HEK293 (cell line): ENCODE measurements at regions not wholly inside any gene's neighbourhood (a gene's known extent, or its start where the extent isn't known, plus 50 kb on each side); places are given as distances from the start of the nearest gene placed in this dataset.

Experiments used
- CTCF ChIA-PET: fragments of 350-600 bp; formaldehyde crosslinking; extraction: SDS; loops from one replicate; lab custom pipeline; 2021; ENCODE audit warnings: antibody characterized with exemption; lab: Yijun Ruan, JAX
- POLR2A ChIA-PET: fragments of 300-600 bp; formaldehyde crosslinking; extraction: SDS; loops from one replicate; lab custom pipeline; 2020; ENCODE audit warnings: antibody characterized with exemption, inconsistent platforms; lab: Yijun Ruan, JAX
- H3K27ac ChIP-seq: fragments of 200-500 bp; sonication (Bioruptor generic); 2 replicates; pipeline ENCODE4 v1.5.1; 2014; ENCODE audit warnings: low read depth, low read length, control low read depth, inconsistent platforms; ENCODE audit errors: extremely low read depth
- H3K36me3 ChIP-seq, 2 experiments: fragments of 200-500 bp in 1 of 2; sonication (Bioruptor generic) in 1 of 2; 1 replicate in 1 of 2; 2 replicates in 1 of 2; pipeline ENCODE4 v1.5.1; 2014 to 2017; ENCODE audit warnings: inconsistent platforms in 2 of 2, low read length in 2 of 2; ENCODE audit not compliant: control insufficient read depth in 2 of 2, insufficient read depth in 1 of 2
- H3K4me1 ChIP-seq: fragments of 200-500 bp; sonication (Bioruptor generic); 2 replicates; pipeline ENCODE4 v1.5.1; 2014; ENCODE audit warnings: mild to moderate bottlenecking, low read length, inconsistent platforms; ENCODE audit not compliant: control insufficient read depth, insufficient read depth
- H3K4me3 ChIP-seq: 2 replicates; pipeline ENCODE4 v1.5.1; 2011; ENCODE audit warnings: low read depth, mild to moderate bottlenecking, control low read depth, low read length, moderate library complexity
- H3K9me3 ChIP-seq: fragments of 200-500 bp; sonication (Bioruptor generic); 2 replicates; pipeline ENCODE4 v1.5.1; 2014; ENCODE audit warnings: low read depth, low read length, inconsistent platforms; ENCODE audit not compliant: control insufficient read depth, insufficient read depth
- PBX3 ChIP-seq: sonication (generic); formaldehyde crosslinking; IDR thresholded peaks from 2 replicates; pipeline ENCODE4 v1.8.1; 2022; ENCODE audit warnings: mild to moderate bottlenecking, moderate library complexity, missing genetic modification reagents
- REST ChIP-seq: fragments of 450-650 bp; formaldehyde crosslinking; IDR thresholded peaks from 2 replicates; pipeline ENCODE4 v1.5.1; 2016; ENCODE audit warnings: missing biosample characterization, missing genetic modification characterization
- TSHZ1 ChIP-seq: fragments of 450-650 bp; formaldehyde crosslinking; IDR thresholded peaks from 2 replicates; pipeline ENCODE4 v1.5.1; 2016; ENCODE audit warnings: missing biosample characterization, missing genetic modification characterization, borderline replicate concordance
- YY2 ChIP-seq: fragments of 450-650 bp; formaldehyde crosslinking; IDR thresholded peaks from 2 replicates; pipeline ENCODE4 v1.5.1; 2016; ENCODE audit warnings: missing biosample characterization, missing genetic modification characterization
- ZBTB20 ChIP-seq: fragments of 450-650 bp; formaldehyde crosslinking; IDR thresholded peaks from 2 replicates; pipeline ENCODE4 v1.5.1; 2016; ENCODE audit warnings: missing biosample characterization, missing genetic modification characterization
- ZFP41 ChIP-seq: fragments of 450-650 bp; formaldehyde crosslinking; IDR thresholded peaks from 2 replicates; pipeline ENCODE4 v1.5.1; 2016; ENCODE audit warnings: missing biosample characterization, missing genetic modification characterization, borderline replicate concordance
- ZNF211 ChIP-seq: fragments of 450-650 bp; formaldehyde crosslinking; IDR thresholded peaks from 2 replicates; pipeline ENCODE4 v1.5.1; 2016; ENCODE audit warnings: low read depth, missing biosample characterization, missing genetic modification characterization
- ZNF266 ChIP-seq: fragments of 450-650 bp; formaldehyde crosslinking; IDR thresholded peaks from 2 replicates; pipeline ENCODE4 v1.5.1; 2016; ENCODE audit warnings: missing biosample characterization, missing genetic modification characterization, low read depth
- ZNF350 ChIP-seq: fragments of 450-650 bp; formaldehyde crosslinking; IDR thresholded peaks from 2 replicates; pipeline ENCODE4 v1.5.0; 2017; ENCODE audit warnings: missing biosample characterization, mild to moderate bottlenecking, missing genetic modification characterization
- ZNF37A ChIP-seq: fragments of 450-650 bp; IDR thresholded peaks from 2 replicates; pipeline ENCODE4 v1.5.1; 2018; ENCODE audit warnings: missing biosample characterization, missing genetic modification characterization
- ZNF391 ChIP-seq: fragments of 450-650 bp; formaldehyde crosslinking; IDR thresholded peaks from 2 replicates; pipeline ENCODE4 v1.5.1; 2016; ENCODE audit warnings: low read depth, missing biosample characterization, missing genetic modification characterization, borderline replicate concordance
- ZNF394 ChIP-seq: fragments of 450-650 bp; formaldehyde crosslinking; IDR thresholded peaks from 2 replicates; pipeline ENCODE4 v1.5.1; 2016; ENCODE audit warnings: missing biosample characterization, missing genetic modification characterization, mild to moderate bottlenecking, moderate library complexity, borderline replicate concordance
- ZNF596 ChIP-seq: fragments of 450-650 bp; IDR thresholded peaks from 2 replicates; pipeline ENCODE4 v1.5.0; 2018; ENCODE audit warnings: missing biosample characterization, mild to moderate bottlenecking, missing genetic modification characterization, moderate library complexity
- ZNF624 ChIP-seq: fragments of 450-650 bp; formaldehyde crosslinking; IDR thresholded peaks from 2 replicates; pipeline ENCODE4 v1.5.1; 2017; ENCODE audit warnings: missing biosample characterization, missing genetic modification characterization
- ZNF76 ChIP-seq: fragments of 450-650 bp; formaldehyde crosslinking; IDR thresholded peaks from 2 replicates; pipeline ENCODE4; 2016; ENCODE audit warnings: low read depth, missing biosample characterization, missing genetic modification characterization, borderline replicate concordance
- ZSCAN5A ChIP-seq: fragments of 450-650 bp; formaldehyde crosslinking; IDR thresholded peaks from 2 replicates; pipeline ENCODE4 v1.5.1; 2016; ENCODE audit warnings: missing biosample characterization, missing genetic modification characterization
- TF ChIP-seq, protein P1 (sequence below): fragments of 450-650 bp; formaldehyde crosslinking; IDR thresholded peaks from 2 replicates; pipeline ENCODE4 v1.5.1; 2016; ENCODE audit warnings: missing biosample characterization, missing genetic modification characterization
- TF ChIP-seq, protein P2 (sequence below): fragments of 450-650 bp; formaldehyde crosslinking; conservative IDR thresholded peaks from 2 replicates; pipeline ENCODE4 v1.5.1; 2016; ENCODE audit warnings: low read depth, missing biosample characterization, missing genetic modification characterization

DNA sequence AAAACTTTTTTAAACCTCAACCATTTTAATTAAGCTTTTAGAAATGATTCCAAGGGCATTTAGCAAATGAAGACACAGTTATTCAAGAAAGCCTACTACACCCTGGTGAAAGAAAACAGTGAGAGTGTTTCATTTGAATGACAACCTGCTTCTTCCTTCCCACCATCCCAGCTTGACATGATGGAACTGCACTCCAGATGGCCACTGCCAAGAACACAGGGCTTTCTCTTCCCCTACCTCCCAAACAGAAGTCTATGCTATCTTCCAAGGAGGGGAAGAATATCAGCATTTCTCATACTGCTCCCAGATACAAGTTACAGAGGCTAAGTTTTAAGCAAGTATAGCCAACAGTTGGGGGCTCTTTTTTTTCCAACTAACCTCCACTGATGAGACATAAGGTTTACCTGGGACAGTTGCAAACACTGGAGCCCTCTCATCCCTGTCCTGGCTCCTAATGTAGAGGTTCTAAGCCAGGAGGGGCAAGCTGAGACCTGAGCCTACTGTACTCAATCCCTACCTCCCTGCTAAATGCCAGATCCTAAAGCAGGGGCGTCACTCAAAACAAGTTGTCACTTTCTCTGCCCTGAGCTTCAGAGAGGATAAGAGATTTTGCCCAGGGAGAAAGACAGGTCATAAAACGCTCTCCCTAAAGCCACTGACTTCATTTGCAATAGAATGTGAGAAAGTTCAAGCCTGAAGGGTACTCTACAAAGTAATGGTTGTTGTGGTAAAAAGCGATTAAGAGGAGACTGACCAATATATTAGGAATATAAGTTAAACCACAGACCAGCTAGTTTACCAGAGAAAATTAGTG, 88.5 kb upstream of the SLC27A6 start:
- CTCF ChIA-PET: interaction anchor here (0.6 kb wide), 1 partner anchor 49 kb away, joined by 3 read pairs; no protein-coding TSS in a partner anchor
- H3K36me3 ChIP-seq: no peaks in the 10 kb centered on the region

More for the DNA sequence above, 88.5 kb upstream of the SLC27A6 start:
- no peaks in the 10 kb centered on the region for H3K4me1 ChIP-seq
- no peak overlapping the region for H3K27ac ChIP-seq
- TF ChIP-seq TSHZ1 (tag by site-specific recombination) (no peak), YY2 (tag by site-specific recombination) (no peak), ZBTB20 (tag by site-specific recombination) (no peak), PBX3 (CRISPR knock-in tag) (no peak), ZNF76 (no peak), ZNF266 (tag by site-specific recombination) (no peak), ZFP41 (tag by site-specific recombination) (no peak), REST (tag by site-specific recombination) (no peak), ZNF624 (tag by site-specific recombination) (no peak), ZNF596 (no peak), ZNF211 (no peak), ZSCAN5A (tag by site-specific recombination) (no peak), ZNF394 (no peak), ZNF391 (tag by site-specific recombination) (no peak), ZNF37A (no peak), ZNF350 (tag by site-specific recombination) (no peak)
- TF ChIP-seq, protein P1, sequence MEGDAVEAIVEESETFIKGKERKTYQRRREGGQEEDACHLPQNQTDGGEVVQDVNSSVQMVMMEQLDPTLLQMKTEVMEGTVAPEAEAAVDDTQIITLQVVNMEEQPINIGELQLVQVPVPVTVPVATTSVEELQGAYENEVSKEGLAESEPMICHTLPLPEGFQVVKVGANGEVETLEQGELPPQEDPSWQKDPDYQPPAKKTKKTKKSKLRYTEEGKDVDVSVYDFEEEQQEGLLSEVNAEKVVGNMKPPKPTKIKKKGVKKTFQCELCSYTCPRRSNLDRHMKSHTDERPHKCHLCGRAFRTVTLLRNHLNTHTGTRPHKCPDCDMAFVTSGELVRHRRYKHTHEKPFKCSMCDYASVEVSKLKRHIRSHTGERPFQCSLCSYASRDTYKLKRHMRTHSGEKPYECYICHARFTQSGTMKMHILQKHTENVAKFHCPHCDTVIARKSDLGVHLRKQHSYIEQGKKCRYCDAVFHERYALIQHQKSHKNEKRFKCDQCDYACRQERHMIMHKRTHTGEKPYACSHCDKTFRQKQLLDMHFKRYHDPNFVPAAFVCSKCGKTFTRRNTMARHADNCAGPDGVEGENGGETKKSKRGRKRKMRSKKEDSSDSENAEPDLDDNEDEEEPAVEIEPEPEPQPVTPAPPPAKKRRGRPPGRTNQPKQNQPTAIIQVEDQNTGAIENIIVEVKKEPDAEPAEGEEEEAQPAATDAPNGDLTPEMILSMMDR: no peak
- TF ChIP-seq, protein P2, sequence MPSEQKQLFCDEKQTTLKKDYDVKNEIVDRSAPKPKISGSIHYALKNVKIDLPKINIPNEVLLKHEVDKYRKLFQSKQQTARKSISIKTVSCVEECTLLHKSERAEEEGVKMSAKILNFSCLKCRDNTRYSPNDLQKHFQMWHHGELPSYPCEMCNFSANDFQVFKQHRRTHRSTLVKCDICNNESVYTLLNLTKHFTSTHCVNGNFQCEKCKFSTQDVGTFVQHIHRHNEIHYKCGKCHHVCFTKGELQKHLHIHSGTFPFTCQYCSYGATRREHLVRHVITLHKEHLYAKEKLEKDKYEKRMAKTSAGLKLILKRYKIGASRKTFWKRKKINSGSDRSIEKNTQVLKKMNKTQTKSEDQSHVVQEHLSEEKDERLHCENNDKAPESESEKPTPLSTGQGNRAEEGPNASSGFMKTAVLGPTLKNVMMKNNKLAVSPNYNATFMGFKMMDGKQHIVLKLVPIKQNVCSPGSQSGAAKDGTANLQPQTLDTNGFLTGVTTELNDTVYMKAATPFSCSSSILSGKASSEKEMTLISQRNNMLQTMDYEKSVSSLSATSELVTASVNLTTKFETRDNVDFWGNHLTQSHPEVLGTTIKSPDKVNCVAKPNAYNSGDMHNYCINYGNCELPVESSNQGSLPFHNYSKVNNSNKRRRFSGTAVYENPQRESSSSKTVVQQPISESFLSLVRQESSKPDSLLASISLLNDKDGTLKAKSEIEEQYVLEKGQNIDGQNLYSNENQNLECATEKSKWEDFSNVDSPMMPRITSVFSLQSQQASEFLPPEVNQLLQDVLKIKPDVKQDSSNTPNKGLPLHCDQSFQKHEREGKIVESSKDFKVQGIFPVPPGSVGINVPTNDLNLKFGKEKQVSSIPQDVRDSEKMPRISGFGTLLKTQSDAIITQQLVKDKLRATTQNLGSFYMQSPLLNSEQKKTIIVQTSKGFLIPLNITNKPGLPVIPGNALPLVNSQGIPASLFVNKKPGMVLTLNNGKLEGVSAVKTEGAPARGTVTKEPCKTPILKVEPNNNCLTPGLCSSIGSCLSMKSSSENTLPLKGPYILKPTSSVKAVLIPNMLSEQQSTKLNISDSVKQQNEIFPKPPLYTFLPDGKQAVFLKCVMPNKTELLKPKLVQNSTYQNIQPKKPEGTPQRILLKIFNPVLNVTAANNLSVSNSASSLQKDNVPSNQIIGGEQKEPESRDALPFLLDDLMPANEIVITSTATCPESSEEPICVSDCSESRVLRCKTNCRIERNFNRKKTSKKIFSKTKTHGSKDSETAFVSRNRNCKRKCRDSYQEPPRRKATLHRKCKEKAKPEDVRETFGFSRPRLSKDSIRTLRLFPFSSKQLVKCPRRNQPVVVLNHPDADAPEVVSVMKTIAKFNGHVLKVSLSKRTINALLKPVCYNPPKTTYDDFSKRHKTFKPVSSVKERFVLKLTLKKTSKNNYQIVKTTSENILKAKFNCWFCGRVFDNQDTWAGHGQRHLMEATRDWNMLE (tag by site-specific recombination): no peak
- H3K9me3 ChIP-seq: no peaks in the 10 kb centered on the region
- POLR2A ChIA-PET: no interaction called here
- H3K4me3 ChIP-seq: no peak overlapping the region
